HG02678 (cell line): ENCODE measurements at regions not wholly inside any gene's neighbourhood (a gene's known extent, or its start where the extent isn't known, plus 50 kb on each side); places are given as distances from the start of the nearest gene placed in this dataset.
"Not testable (repeated sequence)": the region's sequence is repeated elsewhere in the genome, so short reads cannot be mapped to it uniquely, and the experiment has no call there.

ENCODE experiments used
- ATAC-seq: cut with Tn5 transposase; IDR thresholded peaks from one replicate; pipeline ENCODE4 v1.9.1; 2021; ENCODE audit warnings: mild to moderate bottlenecking, moderate library complexity; ENCODE audit not compliant: unreplicated experiment

DNA sequence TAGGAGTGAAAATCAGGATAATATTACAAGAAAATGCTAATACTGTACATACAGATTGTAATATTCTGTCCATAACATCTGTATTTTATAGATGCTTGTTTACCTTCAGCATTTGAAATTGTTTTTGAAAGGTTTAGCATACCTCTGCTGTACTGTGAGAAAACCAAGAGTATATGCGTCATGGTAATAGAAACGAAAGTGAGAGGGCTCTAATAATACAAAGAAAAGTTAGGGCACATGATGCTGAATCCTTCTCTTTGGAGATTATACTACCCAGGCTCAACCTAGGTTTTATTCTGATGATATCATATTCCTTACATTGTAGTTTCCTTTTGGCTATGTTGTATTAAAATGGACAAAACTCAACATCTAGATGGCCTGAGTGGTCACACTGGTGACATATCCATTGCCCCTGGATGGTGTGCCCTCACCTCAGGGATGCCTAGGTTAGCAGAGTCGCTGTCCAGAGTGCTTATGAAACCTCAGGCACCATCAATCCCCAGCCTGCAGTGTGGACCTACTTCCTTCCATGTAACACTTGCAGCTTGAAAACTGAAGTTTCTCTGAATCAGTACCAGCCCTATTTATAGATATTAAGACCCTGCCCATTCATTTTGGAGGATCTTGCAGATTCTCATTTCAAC, 253.7 kb downstream of the KCTD12 start:
- no peak for ATAC-seq

DNA sequence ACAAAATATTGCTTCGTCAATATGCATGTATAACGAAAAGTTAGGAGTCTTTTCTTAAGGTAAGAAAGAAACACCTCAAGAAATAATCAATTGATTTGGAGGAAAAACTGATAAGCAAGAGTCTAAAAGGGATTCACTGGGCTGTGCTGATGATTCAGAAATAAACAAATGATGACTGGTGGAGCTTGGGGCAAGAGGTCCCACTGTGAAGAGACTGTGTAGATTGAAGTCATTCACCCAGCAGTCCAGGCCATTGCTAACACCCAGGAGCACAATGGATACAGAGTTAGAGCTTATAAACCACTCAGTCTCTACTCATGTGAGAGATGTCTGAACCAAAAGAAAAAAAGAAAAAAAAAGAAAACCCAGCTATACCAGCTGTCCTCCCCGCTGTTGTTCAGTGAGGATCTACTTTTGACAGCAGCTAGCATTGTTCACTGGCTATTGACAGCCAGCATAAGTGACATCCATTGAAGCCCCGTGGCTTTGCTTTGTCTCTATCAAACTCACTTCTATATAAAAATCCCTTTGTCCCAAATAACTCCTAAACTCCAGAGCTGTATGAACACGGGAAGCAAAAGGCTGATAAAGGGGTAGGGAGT, 255.5 kb downstream of the KCTD12 start:
- no peak for ATAC-seq

- ATAC-seq: no peak
Observed at GRCh38 chr13:76622315-76623040, 263.7 kb downstream of the KCTD12 start.

DNA sequence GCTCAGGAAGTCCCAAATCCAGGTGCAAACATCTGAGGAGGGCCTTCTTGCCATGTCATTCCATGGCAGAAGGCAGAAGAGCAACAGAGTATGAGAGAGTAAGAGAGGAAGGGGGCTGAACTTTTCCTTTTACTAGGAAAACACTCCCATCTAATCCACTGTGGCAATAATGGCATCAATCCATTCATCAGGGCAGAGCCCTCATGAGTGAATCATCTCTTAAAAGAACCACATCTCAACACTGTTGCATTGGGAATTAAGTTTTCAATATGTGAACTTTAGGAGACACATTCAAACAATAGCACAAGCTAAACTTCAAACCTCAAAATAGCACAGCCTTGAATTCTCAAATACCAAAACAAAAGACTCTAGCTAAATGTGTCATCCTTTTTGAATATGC, 264.5 kb downstream of the KCTD12 start:
- ATAC-seq: no peak

DNA sequence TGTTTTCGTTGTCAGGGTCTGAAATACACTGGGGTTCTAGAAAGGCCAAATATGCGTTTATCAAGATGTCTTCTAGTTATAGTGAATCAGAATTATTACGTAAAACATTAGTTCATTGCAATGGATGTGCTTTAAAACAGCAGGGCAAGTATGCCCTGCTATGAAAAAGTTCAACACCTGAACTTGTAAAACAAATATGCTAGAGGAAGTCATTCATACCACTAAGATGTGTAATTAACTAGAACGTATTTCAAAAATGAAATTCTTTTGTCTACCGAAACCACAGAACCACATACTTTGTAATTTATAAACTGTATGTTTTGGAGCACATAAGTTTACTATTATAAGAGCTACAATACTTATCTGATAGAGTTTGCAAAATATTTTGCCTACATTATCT, 266.2 kb downstream of the KCTD12 start:
- no peak for ATAC-seq

DNA sequence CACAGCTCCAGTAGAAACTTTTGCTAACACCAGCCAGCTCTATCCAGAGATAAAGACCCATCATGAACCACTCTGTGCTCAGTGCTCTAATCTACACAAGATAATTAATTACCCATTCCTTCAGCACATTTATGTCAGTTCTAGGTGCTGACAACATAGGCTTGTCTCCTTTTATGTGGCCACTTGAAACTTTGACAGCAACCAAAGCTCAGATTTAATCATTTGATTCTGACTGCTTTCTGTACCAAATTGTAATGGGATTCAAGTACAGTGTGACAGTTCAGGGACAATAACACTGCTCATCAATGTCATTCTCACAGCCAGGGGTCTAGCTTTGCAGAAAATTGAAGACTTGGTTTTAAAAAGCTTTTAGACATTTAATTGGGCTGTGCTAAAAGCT, 266.6 kb downstream of the KCTD12 start:
- no peak for ATAC-seq

GRCh38 chr13:76610819-76611415, 275.3 kb downstream of the KCTD12 start:
- no peak for ATAC-seq

DNA sequence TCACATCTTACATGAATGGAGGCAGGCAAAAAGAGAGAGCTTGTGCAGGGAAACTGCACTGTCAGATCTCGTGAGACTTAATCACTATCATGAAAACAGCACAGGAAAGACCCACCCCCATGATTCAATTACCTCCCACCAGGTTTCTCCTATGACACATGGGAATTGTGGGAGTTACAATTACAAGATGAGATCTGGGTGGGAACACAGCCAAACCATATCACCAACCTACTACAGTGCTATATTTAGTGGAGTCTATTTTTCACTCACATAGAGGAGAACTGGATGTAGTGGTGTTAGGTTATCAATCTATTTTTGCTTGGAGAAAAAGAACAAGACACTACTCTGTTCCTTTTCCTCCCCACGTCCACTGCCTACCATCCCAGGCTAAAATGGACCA, 276.6 kb downstream of the KCTD12 start:
- no peak for ATAC-seq

GRCh38 chr13:76607866-76608265, 278.3 kb downstream of the KCTD12 start:
- no peak for ATAC-seq

GRCh38 chr13:76600081-76600480, 286.1 kb downstream of the KCTD12 start:
- no peak for ATAC-seq

DNA sequence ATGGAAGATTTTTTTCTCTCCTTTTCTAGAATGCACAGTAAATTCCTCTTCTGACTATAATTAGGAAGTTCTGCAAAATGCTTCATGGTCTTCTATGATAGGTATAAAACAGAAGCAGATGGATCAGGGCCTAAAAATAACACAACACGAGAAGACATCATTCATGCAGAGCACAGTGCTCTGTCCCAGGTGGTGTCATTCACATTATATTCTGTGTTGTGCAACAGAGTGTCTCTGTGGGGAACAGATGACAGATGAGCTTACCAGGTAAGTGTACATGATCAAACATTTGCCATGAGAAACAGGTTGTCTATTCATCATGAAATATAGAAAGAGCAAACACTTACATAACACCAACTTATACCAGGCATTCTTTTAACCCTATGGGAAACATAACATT, 288.3 kb downstream of the KCTD12 start:
- ATAC-seq: no peak

DNA sequence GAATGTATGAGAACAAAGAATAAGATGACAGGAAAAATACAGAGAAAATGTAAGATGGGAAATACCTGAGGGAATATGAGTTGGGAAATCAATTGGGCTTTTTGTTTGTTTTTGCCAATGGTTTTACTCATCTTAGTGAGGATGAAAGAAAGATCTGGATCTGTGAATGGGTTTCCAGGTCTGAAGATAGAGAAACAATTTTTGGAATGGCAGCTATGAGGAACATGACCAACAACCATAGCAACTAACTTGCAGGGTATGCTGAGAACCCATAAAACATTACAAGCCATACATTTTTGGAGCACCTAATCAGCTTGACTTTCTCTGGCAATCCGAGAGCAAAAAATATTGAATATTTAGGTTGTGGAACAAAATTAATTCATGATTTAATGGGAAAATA, 290.0 kb downstream of the KCTD12 start:
- ATAC-seq: no peak

- no peak for ATAC-seq
Observed at GRCh38 chr13:76594435-76594834, 291.8 kb downstream of the KCTD12 start.

- no peak for ATAC-seq
Observed at GRCh38 chr13:76586842-76587241, 299.4 kb downstream of the KCTD12 start.

GRCh38 chr13:76579701-76580100, 306.5 kb downstream of the KCTD12 start:
- no peak for ATAC-seq

DNA sequence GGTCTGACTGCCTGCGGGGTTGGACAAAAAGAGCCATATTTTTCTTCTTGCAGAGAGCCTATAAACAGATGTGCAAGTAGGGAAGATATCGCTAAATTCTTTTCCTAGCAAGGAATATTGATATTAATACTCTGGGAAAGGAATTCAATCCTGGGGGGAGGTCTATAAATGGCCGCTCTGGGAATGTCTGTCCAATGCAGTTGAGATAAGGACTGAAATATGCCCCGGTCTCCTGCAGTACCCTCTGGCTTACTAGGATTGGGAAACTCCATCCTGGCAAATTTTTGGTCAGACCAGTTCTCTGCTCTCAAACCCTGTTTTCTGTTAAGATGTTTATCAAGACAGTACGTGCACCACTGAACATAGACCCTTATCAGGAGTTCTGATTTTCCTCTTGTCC, 310.6 kb downstream of the KCTD12 start:
- not testable (repeated sequence) for ATAC-seq

- no peak for ATAC-seq
Observed at GRCh38 chr13:76570510-76570971, 315.7 kb downstream of the KCTD12 start.

DNA sequence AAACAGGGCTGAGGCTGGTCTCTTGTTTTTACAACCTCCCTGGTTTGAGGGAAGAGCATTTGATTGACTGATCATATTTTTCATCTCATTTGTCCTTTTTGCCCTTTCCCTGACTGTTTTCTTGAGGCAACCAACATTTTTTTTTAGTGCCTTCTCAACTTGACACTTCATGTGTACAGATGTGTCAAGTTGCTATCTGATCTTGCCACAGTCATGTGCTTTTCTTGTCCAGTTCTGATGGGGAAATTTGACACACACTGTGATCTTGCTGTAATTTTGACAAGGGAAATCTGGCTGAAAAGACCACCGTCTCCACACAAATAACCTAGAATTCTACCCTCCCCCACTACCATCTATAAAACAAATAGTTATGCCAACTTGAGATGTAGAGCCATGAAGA, 329.6 kb downstream of the KCTD12 start:
- ATAC-seq: no peak

GRCh38 chr13:76552807-76553206, 333.4 kb downstream of the KCTD12 start:
- no peak for ATAC-seq

DNA sequence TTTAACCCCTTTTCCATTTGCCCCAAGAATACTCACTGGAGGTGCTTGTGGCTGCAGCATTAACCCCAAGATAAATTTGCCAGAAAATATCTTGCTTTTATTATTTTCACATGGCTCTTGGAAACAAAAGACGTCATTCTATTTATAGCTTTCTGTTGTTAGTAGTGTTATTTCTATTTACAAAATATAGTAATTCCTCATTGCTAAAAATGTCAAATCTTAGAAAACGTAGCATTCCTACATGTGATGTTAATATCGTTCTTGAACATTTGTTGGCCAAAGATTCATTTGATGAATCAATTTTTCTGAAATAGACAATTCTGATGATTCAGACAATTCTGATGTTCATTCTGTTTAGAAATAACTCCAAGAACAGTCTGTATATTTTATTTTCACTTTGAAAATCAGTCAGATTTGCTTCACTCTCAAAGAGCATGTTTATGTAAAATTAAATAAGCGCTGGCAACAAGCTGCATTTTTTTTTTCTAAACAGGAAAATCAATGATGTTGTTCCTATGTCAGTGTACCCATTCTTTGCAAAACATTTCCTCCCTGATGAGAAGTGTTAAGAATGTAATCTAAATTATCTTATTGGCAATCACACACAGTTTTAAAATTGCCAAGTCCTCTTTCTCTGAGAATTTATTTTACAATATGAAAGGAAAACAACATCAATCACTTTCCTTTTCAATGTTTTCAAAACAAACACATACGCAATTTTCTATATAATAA, 334.0 kb downstream of the KCTD12 start:
- no peak for ATAC-seq

DNA sequence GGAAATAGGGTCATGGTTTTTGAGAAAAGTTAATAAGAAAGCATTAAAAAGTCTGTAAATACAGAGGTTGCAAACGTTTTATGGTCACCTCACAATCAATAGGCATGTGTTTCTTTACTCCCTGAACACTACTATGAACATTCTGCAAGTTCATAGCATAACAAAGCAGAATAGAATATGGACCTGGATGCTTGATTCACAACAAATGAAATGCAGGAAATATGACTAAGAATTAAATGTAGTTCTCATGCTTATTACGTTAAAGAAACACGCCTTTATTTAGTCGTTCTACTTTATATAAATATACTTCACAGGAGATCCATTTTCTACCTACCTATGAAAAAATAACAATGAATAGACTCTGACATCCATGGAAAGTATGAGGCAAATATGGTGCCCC, 344.0 kb downstream of the KCTD12 start:
- no peak for ATAC-seq
